Body of pancreas (tissue), 4 donors: ENCODE measurements at regions not wholly inside any gene's neighbourhood (a gene's known extent, or its start where the extent isn't known, plus 50 kb on each side); places are given as distances from the start of the nearest gene placed in this dataset.

Source experiments
- ATAC-seq: fragments of 150-250 bp; one replicate; pipeline ENCODE4 v1.9.1; 2016
- DNase-seq, 4 donors: peaks; one replicate each; pipeline ENCODE4 v3.0.0-alpha.2; 2019
- H3K27ac ChIP-seq, 4 donors: fragments of 200-600 bp; sonication (generic); 1 replicate in 3 of 4; 2 replicates in 1 of 4; pipeline versions ENCODE4 v1.5.1 to v1.6.1; 2016 to 2019; ENCODE audit warnings: mild to moderate bottlenecking in 1 of 4, mixed read lengths in 1 of 4, moderate library complexity in 1 of 4
- H3K27me3 ChIP-seq, 2 donors: fragments of 200-600 bp; sonication (generic); one replicate each; pipeline ENCODE4 v1.6.0; 2016; ENCODE audit warnings: mild to moderate bottlenecking in 1 of 2
- H3K36me3 ChIP-seq, 2 donors: fragments of 200-600 bp; sonication (generic); replicated peaks in 1 of 2; 2 replicates each; pipeline ENCODE4 v1.5.1; 2016; ENCODE audit warnings: low read depth in 2 of 2; ENCODE audit not compliant: insufficient read depth in 1 of 2
- H3K4me1 ChIP-seq: fragments of 200-600 bp; sonication (generic); one replicate; pipeline ENCODE4 v1.6.0; 2016
- H3K4me3 ChIP-seq, 2 donors: fragments of 200-600 bp; sonication (generic); 1 replicate in 1 of 2; 2 replicates in 1 of 2; pipeline ENCODE4 v1.5.1; 2016 to 2019
- H3K9me3 ChIP-seq, 3 donors: fragments of 200-600 bp; sonication (generic); 1 replicate in 2 of 3; 2 replicates in 1 of 3; pipeline ENCODE4 v1.5.1; 2016
- CTCF ChIP-seq, 7 experiments: fragments of 450-650 bp in 4 of 7; fragments of 200-600 bp in 3 of 7; sonication (generic) in 3 of 7; IDR thresholded peaks; one replicate each; pipeline ENCODE4 v1.5.1; 2016 to 2019; ENCODE audit warnings: antibody characterized with exemption in 7 of 7
- POLR2A ChIP-seq, 3 donors: fragments of 450-650 bp; IDR thresholded peaks; one replicate each; pipeline ENCODE4 v1.6.1; 2016; ENCODE audit warnings: antibody characterized with exemption in 3 of 3, mild to moderate bottlenecking in 2 of 3
- WGBS, 2 donors: methylation state at CpG; one replicate each; pipeline ENCODE4 v1.1.5; 2017; 5-methylcytosine and 5-hydroxymethylcytosine counted together
- intact Hi-C: fragments of 100-400 bp; cut with DNase I; formaldehyde crosslinking; loops from one replicate; pipeline ENCODE4 v1.15.1; 2023

GRCh38 chr20:52683761-52684160 lies 288.4 kb upstream of the TSHZ2 start:
- Histone ChIP-seq H3K9me3 (no peaks in the 10 kb centered on the region), H3K27me3 (no peaks in the 10 kb centered on the region), H3K4me1 (no peaks in the 10 kb centered on the region), H3K36me3 (no peaks in the 10 kb centered on the region), H3K27ac (no peak overlapping the region), H3K4me3 (no peak overlapping the region)
- DNase-seq = no peak
- intact Hi-C loops = no loop called here
- WGBS, 2 donors = 67 to 71% methylated on average over 5 of the region's 5 CpGs
- ATAC-seq = no peak
- TF ChIP-seq POLR2A (IDR thresholded peaks at IDR 0.05) = no peak
- TF ChIP-seq CTCF (IDR thresholded peaks at IDR 0.05) = no peak

GRCh38 chr20:52682237-52682636 lies 289.9 kb upstream of the TSHZ2 start:
- Histone ChIP-seq H3K36me3 (no peaks in the 10 kb centered on the region), H3K4me1 (no peaks in the 10 kb centered on the region), H3K27me3 (no peaks in the 10 kb centered on the region), H3K9me3 (no peaks in the 10 kb centered on the region), H3K27ac (no peak overlapping the region), H3K4me3 (no peak overlapping the region)
- intact Hi-C loops = no loop called here
- TF ChIP-seq CTCF (IDR thresholded peaks at IDR 0.05) = no peak
- TF ChIP-seq POLR2A (IDR thresholded peaks at IDR 0.05) = no peak
- 13 to 14% methylated on average over 1 of the region's 1 CpG for WGBS, 2 donors
- DNase-seq (no peak), ATAC-seq (no peak)

- intact Hi-C loops = no loop called here
- WGBS, 2 donors = 49 to 52% methylated on average over 6 of the region's 6 CpGs
Observed at GRCh38 chr20:52681288-52681687, 290.9 kb upstream of the TSHZ2 start.

GRCh38 chr20:52677216-52677615 lies 294.9 kb upstream of the TSHZ2 start:
- TF ChIP-seq CTCF (IDR thresholded peaks at IDR 0.05) = no peak
- no peak for TF ChIP-seq POLR2A (IDR thresholded peaks at IDR 0.05)
- Histone ChIP-seq H3K36me3 (no peaks in the 10 kb centered on the region), H3K4me1 (no peaks in the 10 kb centered on the region), H3K4me3 (no peak overlapping the region), H3K9me3 (no peaks in the 10 kb centered on the region), H3K27ac (no peak overlapping the region), H3K27me3 (no peaks in the 10 kb centered on the region)
- WGBS, 2 donors = 44 to 53% methylated on average over 2 of the region's 2 CpGs
- no peak for ATAC-seq
- DNase-seq = no peak
- intact Hi-C loops = no loop called here

More at GRCh38 chr20:52681288-52681687, 290.9 kb upstream of the TSHZ2 start:
- TF ChIP-seq CTCF (IDR thresholded peaks at IDR 0.05) = no peak
- no peak for TF ChIP-seq POLR2A (IDR thresholded peaks at IDR 0.05)
- H3K27me3 ChIP-seq = no peaks in the 10 kb centered on the region
- no peak overlapping the region for H3K27ac ChIP-seq
- H3K4me3 ChIP-seq = no peak overlapping the region
- no peaks in the 10 kb centered on the region for H3K36me3 ChIP-seq
- ATAC-seq (no peak), DNase-seq (no peak)
- no peaks in the 10 kb centered on the region for H3K4me1 ChIP-seq
- no peaks in the 10 kb centered on the region for H3K9me3 ChIP-seq

GRCh38 chr20:52676283-52676995 lies 295.7 kb upstream of the TSHZ2 start:
- no peaks in the 10 kb centered on the region for H3K9me3 ChIP-seq
- no peak overlapping the region for H3K4me3 ChIP-seq
- H3K27ac ChIP-seq = no peak overlapping the region
- no peaks in the 10 kb centered on the region for H3K4me1 ChIP-seq
- intact Hi-C loops = no loop called here
- H3K36me3 ChIP-seq = no peaks in the 10 kb centered on the region
- TF ChIP-seq POLR2A (IDR thresholded peaks at IDR 0.05) (no peak), CTCF (IDR thresholded peaks at IDR 0.05) (no peak)
- ATAC-seq (no peak), DNase-seq (no peak)
- H3K27me3 ChIP-seq = no peaks in the 10 kb centered on the region
- 67 to 75% methylated on average over 13 of the region's 13 CpGs for WGBS, 2 donors
